ENCODE measurements at regions not wholly inside any gene's neighbourhood (a gene's known extent, or its start where the extent isn't known, plus 50 kb on each side); places are given as distances from the start of the nearest gene placed in this dataset.

- H4K20me1 ChIP-seq (ENCODE audit: insufficient read depth), result no peaks in the 10 kb centered on the region
- H3K4me1 ChIP-seq (ENCODE audit: control insufficient read depth in 1 of 2, insufficient read depth in 2 of 2, low read length in 2 of 2), result no peaks in the 10 kb centered on the region
- no peaks in the 10 kb centered on the region for H3K36me3 ChIP-seq (ENCODE audit: control insufficient read depth in 1 of 2, insufficient read depth in 2 of 2, low read length in 2 of 2)
- no peak overlapping the region for H3K4me2 ChIP-seq (ENCODE audit: low read length)
- no peak overlapping the region for H2AFZ ChIP-seq (ENCODE audit: low read depth, low read length, poor library complexity, severe bottlenecking)
- TF ChIP-seq CTCF (IDR thresholded peaks at IDR 0.05 in 2 of 3, conservative IDR thresholded peaks at IDR 0.05 in 1 of 3; ENCODE audit: borderline replicate concordance in 1 of 3, insufficient read depth in 1 of 3, low read depth in 2 of 3, low read length in 2 of 3) (no peak), SIN3A (IDR thresholded peaks at IDR 0.05; ENCODE audit: low read depth) (no peak), EZH2 (IDR thresholded peaks at IDR 0.05) (no peak), POLR2AphosphoS5 (IDR thresholded peaks at IDR 0.05; ENCODE audit: low read depth, low read length) (no peak), JUND (IDR thresholded peaks at IDR 0.05) (no peak), POLR2A (IDR thresholded peaks at IDR 0.05; ENCODE audit: borderline replicate concordance, extremely low read depth, insufficient read depth, insufficient read length) (no peak), RAD21 (IDR thresholded peaks at IDR 0.05; ENCODE audit: low read depth) (no peak), SRF (IDR thresholded peaks at IDR 0.05; ENCODE audit: low read depth) (no peak), CEBPB (IDR thresholded peaks at IDR 0.05; ENCODE audit: low read depth) (no peak)
- intact Hi-C loops (cut with micrococcal nuclease), result no loop called here
- H3K9me3 ChIP-seq (ENCODE audit: control insufficient read depth in 1 of 2, insufficient read depth in 1 of 2, low read depth in 1 of 2, low read length in 2 of 2), result no peaks in the 10 kb centered on the region
- H3K27ac ChIP-seq (ENCODE audit: low read depth, low read length), result no peak overlapping the region
- BruUV-seq (replicated peaks), result no TSS peak
- H3K9me2 ChIP-seq (ENCODE audit: insufficient read depth), result no peaks in the 10 kb centered on the region
- no peaks in the 10 kb centered on the region for H3K79me2 ChIP-seq (ENCODE audit: insufficient read depth, low read length)
- no peak overlapping the region for H3K4me3 ChIP-seq (replicated peaks in 1 of 2; ENCODE audit: low read depth in 1 of 2, low read length in 2 of 2)
- H3K9ac ChIP-seq (ENCODE audit: low read length), result no peak overlapping the region
- DNase-seq (ENCODE audit: low read depth, low spot score) (no peak), ATAC-seq (no peak)
- ChIA-PET POLR2A (no interaction called here), RAD21 (ENCODE audit: low non-redundant PET in 1 of 2, low total read pairs in 2 of 2, uncharacterized antibody in 2 of 2, unreplicated experiment in 2 of 2) (no interaction called here), CTCF (no interaction called here)
- H3K27me3 ChIP-seq (ENCODE audit: insufficient read depth, low read length), result no peaks in the 10 kb centered on the region
These were observed 515.5 kb upstream of the NOX3 start for GRCh38 chr6:155970876-155971708.
